MM.1S (cell line): ENCODE measurements at regions not wholly inside any gene's neighbourhood (a gene's known extent, or its start where the extent isn't known, plus 50 kb on each side); places are given as distances from the start of the nearest gene placed in this dataset.

Experiments used
- CTCF ChIP-seq: fragments of 300-600 bp; sonication (generic); IDR thresholded peaks from 2 replicates; pipeline ENCODE4 v1.5.1; 2016; ENCODE audit warnings: antibody characterized with exemption, low read length, mixed read lengths
- EZH2 ChIP-seq: fragments of 300-600 bp; sonication (generic); optimal IDR thresholded peaks from 2 replicates; pipeline ENCODE3; 2017; ENCODE audit warnings: low read depth, mild to moderate bottlenecking, antibody characterized with exemption, low read length, mixed read lengths
- EZH2phosphoT487 ChIP-seq: fragments of 300-600 bp; sonication (generic); IDR thresholded peaks from 2 replicates; pipeline ENCODE4 v1.6.1; 2018; ENCODE audit warnings: antibody characterized with exemption, low read length

- TF ChIP-seq CTCF = no peak
- no peak for TF ChIP-seq EZH2
- TF ChIP-seq EZH2phosphoT487 = no peak
These were observed 287.1 kb downstream of the WDR11 start for GRCh38 chr10:121138112-121138860.
